Activated T-cell treated with anti-CD3 and anti-CD28 coated beads, Interleukin-2, amount 50 U/mL, for 48 hours (primary cell): ENCODE measurements at regions not wholly inside any gene's neighbourhood (a gene's known extent, or its start where the extent isn't known, plus 50 kb on each side); places are given as distances from the start of the nearest gene placed in this dataset.
A peak's percentile ranks its signal among the peaks of the same experiment; 100 is the strongest.
"Not testable (repeated sequence)": the region's sequence is repeated elsewhere in the genome, so short reads cannot be mapped to it uniquely, and the experiment has no call there.

ENCODE experiments used
- DNase-seq, 2 experiments: peaks; one replicate each; pipeline ENCODE4 v3.0.0-alpha.2; 2020

GRCh38 chr17:16888413-16889087, 83.4 kb downstream of the TNFRSF13B start:
- DNase-seq: peak; percentile 7 to 12

- DNase-seq: peak; percentile 5 to 11
Measured at GRCh38 chr17:16887523-16888095, 84.3 kb downstream of the TNFRSF13B start.

GRCh38 chr17:16886655-16887322, 85.1 kb downstream of the TNFRSF13B start:
- DNase-seq: peak; percentile 25 to 30

- peak in 1 of 2 experiments; percentile 4 for DNase-seq
Measured at GRCh38 chr17:16885204-16885603, 86.7 kb downstream of the TNFRSF13B start.

GRCh38 chr17:16882926-16883265, 89.0 kb downstream of the TNFRSF13B start:
- DNase-seq: not testable (repeated sequence)

- no peak for DNase-seq
Measured at GRCh38 chr17:16882243-16882925, 89.5 kb downstream of the TNFRSF13B start.

GRCh38 chr17:16881239-16881924, 90.5 kb downstream of the TNFRSF13B start:
- DNase-seq: no peak

GRCh38 chr17:16880843-16881230, 91.1 kb downstream of the TNFRSF13B start:
- DNase-seq: peak in 1 of 2 experiments; percentile 4

GRCh38 chr17:16880121-16880842, 91.6 kb downstream of the TNFRSF13B start:
- DNase-seq: peak in 1 of 2 experiments; percentile 7

GRCh38 chr17:16879686-16880085, 92.2 kb downstream of the TNFRSF13B start:
- no peak for DNase-seq

- DNase-seq: peak in 1 of 2 experiments; percentile 5
Measured at GRCh38 chr17:16878606-16879005, 93.3 kb downstream of the TNFRSF13B start.

- no peak for DNase-seq
Measured at GRCh38 chr17:16878084-16878483, 93.8 kb downstream of the TNFRSF13B start.

- DNase-seq: no peak
Measured at GRCh38 chr17:16877099-16877498, 94.8 kb downstream of the TNFRSF13B start.

- DNase-seq: no peak
Measured at GRCh38 chr17:16875662-16876061, 96.3 kb downstream of the TNFRSF13B start.

GRCh38 chr17:16874216-16874615, 97.7 kb downstream of the TNFRSF13B start:
- DNase-seq: not testable (repeated sequence)

GRCh38 chr17:16873174-16874035, 98.5 kb downstream of the TNFRSF13B start:
- DNase-seq: peak; percentile 51 to 68

- DNase-seq: no peak
Measured at GRCh38 chr17:16872351-16873173, 99.4 kb downstream of the TNFRSF13B start.

- DNase-seq: not testable (repeated sequence)
Measured at GRCh38 chr17:16871446-16872190, 100.3 kb downstream of the TNFRSF13B start.
